IMR-90 (cell line): ENCODE measurements at regions not wholly inside any gene's neighbourhood (a gene's known extent, or its start where the extent isn't known, plus 50 kb on each side); places are given as distances from the start of the nearest gene placed in this dataset.

Experiments
- ATAC-seq: fragments of 200-7000 bp; cut with Tn5 transposase; 2 replicates; pipeline ENCODE4 v1.9.1; 2020; ENCODE audit warnings: low read depth, mild to moderate bottlenecking, moderate library complexity
- BruUV-seq: library from RNA; stranded (reverse); fragments of 400-500 nt; replicated peaks from 2 replicates; lab custom pipeline; 2021; lab: Mats Ljungman, UMichigan
- CTCF ChIA-PET: fragments of 300-600 bp; formaldehyde crosslinking; extraction: SDS; loops from one replicate; lab custom pipeline; 2021; ENCODE audit warnings: antibody characterized with exemption; lab: Yijun Ruan, JAX
- POLR2A ChIA-PET: fragments of 300-600 bp; sonication (Branson Sonifier 250); formaldehyde crosslinking; loops from one replicate; lab custom pipeline; 2022; ENCODE audit warnings: antibody characterized with exemption; ENCODE audit not compliant: unreplicated experiment; lab: Charles Lee
- DNase-seq: peaks from one replicate; pipeline ENCODE4 v3.0.0; 2013
- H2AFZ ChIP-seq: replicated peaks from 2 replicates; pipeline ENCODE3; 2013; ENCODE audit warnings: low read length, mild to moderate bottlenecking; ENCODE audit not compliant: poor library complexity
- H2AK5ac ChIP-seq: 2 replicates; pipeline ENCODE4 v1.6.1; 2013; ENCODE audit warnings: low read depth, low read length, inconsistent platforms
- H2AK9ac ChIP-seq: replicated peaks from 2 replicates; pipeline ENCODE3; 2013; ENCODE audit warnings: mild to moderate bottlenecking, low read depth, low read length, moderate library complexity; ENCODE audit not compliant: poor library complexity
- H2BK120ac ChIP-seq: 2 replicates; pipeline ENCODE4 v1.6.1; 2013; ENCODE audit warnings: low read depth, low read length, inconsistent platforms
- H2BK15ac ChIP-seq: 3 replicates; pipeline ENCODE4 v1.6.1; 2013; ENCODE audit warnings: low read depth, low read length, inconsistent platforms
- H2BK20ac ChIP-seq: 2 replicates; pipeline ENCODE4 v1.6.1; 2013; ENCODE audit warnings: low read depth, mild to moderate bottlenecking, inconsistent platforms, low read length, moderate library complexity
- H2BK5ac ChIP-seq: 2 replicates; pipeline ENCODE4 v1.6.1; 2013; ENCODE audit warnings: mild to moderate bottlenecking, low read depth, low read length, inconsistent platforms; ENCODE audit not compliant: poor library complexity, severe bottlenecking
- H3K14ac ChIP-seq: replicated peaks from 2 replicates; pipeline ENCODE4 v1.6.1; 2013; ENCODE audit warnings: low read depth, low read length, inconsistent platforms
- H3K18ac ChIP-seq: 2 replicates; pipeline ENCODE4 v1.6.1; 2013; ENCODE audit warnings: low read depth, low read length, control low read depth
- H3K23ac ChIP-seq: 2 replicates; pipeline ENCODE4 v1.6.1; 2013; ENCODE audit warnings: low read depth, low read length, inconsistent platforms
- H3K27ac ChIP-seq: 2 replicates; pipeline ENCODE4 v1.5.1; 2013; ENCODE audit warnings: mild to moderate bottlenecking, control low read depth, low read length; ENCODE audit not compliant: insufficient read depth
- H3K27me3 ChIP-seq: 2 replicates; pipeline ENCODE4 v1.6.1; 2013; ENCODE audit warnings: low read length; ENCODE audit not compliant: control insufficient read depth, insufficient read depth
- H3K36me3 ChIP-seq: 2 replicates; pipeline ENCODE4 v1.6.1; 2013; ENCODE audit warnings: low read length, mixed read lengths; ENCODE audit not compliant: control insufficient read depth, insufficient read depth
- H3K4ac ChIP-seq: 2 replicates; pipeline ENCODE4 v1.6.1; 2013; ENCODE audit warnings: low read depth, low read length, inconsistent platforms
- H3K4me1 ChIP-seq: 2 replicates; pipeline ENCODE4 v1.6.1; 2013; ENCODE audit warnings: low read length, mixed read lengths; ENCODE audit not compliant: control insufficient read depth, insufficient read depth
- H3K4me2 ChIP-seq: 2 replicates; pipeline ENCODE4 v1.6.1; 2013; ENCODE audit warnings: low read depth, mild to moderate bottlenecking, control low read depth, low read length, moderate library complexity
- H3K4me3 ChIP-seq: 2 replicates; pipeline ENCODE4 v1.5.1; 2013; ENCODE audit warnings: low read depth, mild to moderate bottlenecking, control low read depth, low read length, moderate library complexity; ENCODE audit not compliant: insufficient read depth
- H3K56ac ChIP-seq: 2 replicates; pipeline ENCODE4 v1.6.1; 2013; ENCODE audit warnings: low read length, inconsistent platforms; ENCODE audit not compliant: insufficient read depth; ENCODE audit errors: extremely low read depth
- H3K79me1 ChIP-seq, 2 experiments: 2 replicates each; pipeline ENCODE4 v1.6.1; 2013; ENCODE audit warnings: low read length in 2 of 2, inconsistent platforms in 1 of 2, low read depth in 1 of 2
- H3K9ac ChIP-seq: 2 replicates; pipeline ENCODE4 v1.6.1; 2013; ENCODE audit warnings: low read depth, low read length, control low read depth
- H3K9me1 ChIP-seq: 2 replicates; pipeline ENCODE4 v1.6.1; 2013; ENCODE audit warnings: low read length, inconsistent platforms; ENCODE audit not compliant: insufficient read depth
- H3K9me3 ChIP-seq: 2 replicates; pipeline ENCODE4 v1.6.1; 2013; ENCODE audit warnings: low read length; ENCODE audit not compliant: control insufficient read depth, insufficient read depth
- H4K20me1 ChIP-seq: 2 replicates; pipeline ENCODE4 v1.6.1; 2013; ENCODE audit warnings: low read length, inconsistent platforms; ENCODE audit not compliant: insufficient read depth
- H4K5ac ChIP-seq: 2 replicates; pipeline ENCODE4 v1.6.1; 2013; ENCODE audit warnings: mild to moderate bottlenecking, low read depth, low read length, control low read depth
- H4K8ac ChIP-seq, 2 experiments: 2 replicates each; pipeline ENCODE4 v1.6.1; 2013; ENCODE audit warnings: low read depth in 2 of 2, low read length in 2 of 2, control low read depth in 1 of 2, inconsistent platforms in 1 of 2
- H4K91ac ChIP-seq: 2 replicates; pipeline ENCODE4 v1.6.1; 2013; ENCODE audit warnings: low read depth, low read length, inconsistent platforms; ENCODE audit not compliant: insufficient read depth
- BHLHE40 ChIP-seq: fragments of 150-350 bp; IDR thresholded peaks from 2 replicates; pipeline ENCODE4 v1.6.1; 2016; ENCODE audit warnings: mild to moderate bottlenecking, low read depth, low read length
- CEBPB ChIP-seq: IDR thresholded peaks from 2 replicates; pipeline ENCODE4 v1.6.1; 2012; ENCODE audit warnings: low read depth, low read length, improper control_type of control experiment
- CHD1 ChIP-seq: IDR thresholded peaks from 2 replicates; pipeline ENCODE4 v1.6.1; 2012; ENCODE audit warnings: low read depth, low read length, improper control_type of control experiment
- MAFK ChIP-seq: IDR thresholded peaks from 2 replicates; pipeline ENCODE4 v1.6.1; 2012; ENCODE audit warnings: low read depth, low read length, improper control_type of control experiment
- MAZ ChIP-seq: IDR thresholded peaks from 2 replicates; pipeline ENCODE4 v1.6.1; 2012; ENCODE audit warnings: low read depth, mild to moderate bottlenecking, low read length, improper control_type of control experiment, moderate library complexity, borderline replicate concordance
- MXI1 ChIP-seq: IDR thresholded peaks from 2 replicates; pipeline ENCODE4 v1.6.1; 2012; ENCODE audit warnings: low read depth, mild to moderate bottlenecking, low read length, moderate library complexity, borderline replicate concordance
- POLR2A ChIP-seq: IDR thresholded peaks from 2 replicates; pipeline ENCODE4 v1.6.1; 2012; ENCODE audit warnings: mild to moderate bottlenecking, low read depth, low read length
- RAD21 ChIP-seq: IDR thresholded peaks from 2 replicates; pipeline ENCODE4 v1.6.1; 2012; ENCODE audit warnings: low read length, improper control_type of control experiment
- RCOR1 ChIP-seq: IDR thresholded peaks from 2 replicates; pipeline ENCODE4 v1.6.1; 2012; ENCODE audit warnings: mild to moderate bottlenecking, low read length, improper control_type of control experiment; ENCODE audit not compliant: insufficient replicate concordance
- RFX5 ChIP-seq: IDR thresholded peaks from 2 replicates; pipeline ENCODE4 v1.8.0; 2012; ENCODE audit warnings: low read depth, mild to moderate bottlenecking, low read length, moderate library complexity
- SMC3 ChIP-seq: fragments of 150-350 bp; IDR thresholded peaks from 2 replicates; pipeline ENCODE4 v1.6.1; 2016; ENCODE audit warnings: low read depth, mild to moderate bottlenecking, antibody characterized with exemption, low read length, moderate library complexity
- WGBS, 2 experiments: methylation state at CpG; one replicate each; pipeline versions ENCODE4 v1.1.5 to v1.1.7; 2013; ENCODE audit warnings: missing lambda C conversion rate in 2 of 2; ENCODE audit not compliant: insufficient read length in 1 of 2; ENCODE audit errors: extremely low coverage in 2 of 2; 5-methylcytosine and 5-hydroxymethylcytosine counted together
- dilution Hi-C: fragments of 300-500 bp; cut with HindIII; formaldehyde crosslinking; loops from one replicate; pipeline ENCODE4 v1.14.3; 2018; ENCODE audit warnings: low sequenced_read_pairs; ENCODE audit not compliant: unreplicated experiment
- in situ Hi-C: fragments of 300-500 bp; cut with MboI; formaldehyde crosslinking; loops from 3 replicates; pipeline ENCODE4 v1.14.3; 2019; ENCODE audit warnings: low sequenced_read_pairs, inconsistent platforms, mixed read lengths
- intact Hi-C: fragments of 100-400 bp; cut with micrococcal nuclease; formaldehyde crosslinking; loops from 2 replicates; pipeline ENCODE4 v1.10.0; 2022
- TF ChIP-seq, protein P1 (sequence below): fragments of 150-350 bp; IDR thresholded peaks from 2 replicates; pipeline ENCODE4 v1.6.1; 2016; ENCODE audit warnings: low read depth, mild to moderate bottlenecking, low read length, moderate library complexity, borderline replicate concordance
- TF ChIP-seq, protein P2 (sequence below): conservative IDR thresholded peaks from 2 replicates; pipeline ENCODE4 v1.5.1; 2012; ENCODE audit warnings: mild to moderate bottlenecking, low read depth, low read length, improper control_type of control experiment
- TF ChIP-seq, protein P3 (sequence below): fragments of 150-350 bp; IDR thresholded peaks from 2 replicates; pipeline ENCODE4 v1.6.1; 2017; ENCODE audit warnings: mild to moderate bottlenecking, antibody characterized with exemption, low read length, low read depth

DNA sequence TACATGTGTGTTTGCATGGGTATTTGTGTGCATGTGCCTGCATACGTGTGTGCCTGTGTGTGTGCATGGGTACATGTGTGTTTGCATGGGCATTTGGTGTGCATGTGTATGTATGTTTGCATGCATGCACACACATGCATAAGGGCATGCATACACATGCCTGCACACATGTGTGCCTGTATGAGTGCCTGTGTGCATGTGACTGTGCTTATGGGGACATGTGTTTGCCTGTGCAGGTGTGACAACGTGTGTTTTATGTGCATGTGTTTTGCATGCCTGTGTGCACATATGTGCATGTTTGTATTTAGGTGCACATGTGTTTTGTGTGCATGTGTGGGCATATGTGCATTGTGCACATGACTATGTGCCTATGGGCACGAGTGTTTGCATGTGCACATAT is 165.7 kb downstream of the ERMARD start:
- Histone ChIP-seq H3K79me1 (no peaks in the 10 kb centered on the region), H2BK5ac (no peak overlapping the region), H2BK120ac (no peak overlapping the region), H4K8ac (no peak overlapping the region), H2BK15ac (no peak overlapping the region), H3K27ac (no peak overlapping the region), H3K9ac (no peak overlapping the region), H3K14ac (no peak overlapping the region), H4K5ac (no peak overlapping the region), H2AK9ac (no peak overlapping the region), H2AFZ (no peak overlapping the region), H3K23ac (no peak overlapping the region), H4K91ac (no peak overlapping the region), H2AK5ac (no peak overlapping the region), H3K9me3 (peaks cover 53% of the 10 kb centered on the region), H3K27me3 (no peaks in the 10 kb centered on the region), H3K56ac (no peak overlapping the region), H3K9me1 (no peaks in the 10 kb centered on the region), H4K20me1 (no peaks in the 10 kb centered on the region), H3K4me1 (no peaks in the 10 kb centered on the region), H3K4me3 (no peak overlapping the region), H3K18ac (no peak overlapping the region), H3K36me3 (no peaks in the 10 kb centered on the region), H2BK20ac (no peak overlapping the region), H3K4me2 (no peak overlapping the region), H3K4ac (no peak overlapping the region)
- BruUV-seq: no TSS peak
- no peak for ATAC-seq
- intact Hi-C loops: no loop called here
- ChIA-PET POLR2A (no interaction called here), CTCF (no interaction called here)
- dilution Hi-C loops: no loop called here
- in situ Hi-C loops: no loop called here
- WGBS, 2 experiments: 56% methylated on average over 3 of the region's 3 CpGs; no CpG with 5 or more reads in 1 of the 2 experiments
- TF ChIP-seq MXI1: no peak
- no peak for TF ChIP-seq SMC3
- TF ChIP-seq, protein P1, sequence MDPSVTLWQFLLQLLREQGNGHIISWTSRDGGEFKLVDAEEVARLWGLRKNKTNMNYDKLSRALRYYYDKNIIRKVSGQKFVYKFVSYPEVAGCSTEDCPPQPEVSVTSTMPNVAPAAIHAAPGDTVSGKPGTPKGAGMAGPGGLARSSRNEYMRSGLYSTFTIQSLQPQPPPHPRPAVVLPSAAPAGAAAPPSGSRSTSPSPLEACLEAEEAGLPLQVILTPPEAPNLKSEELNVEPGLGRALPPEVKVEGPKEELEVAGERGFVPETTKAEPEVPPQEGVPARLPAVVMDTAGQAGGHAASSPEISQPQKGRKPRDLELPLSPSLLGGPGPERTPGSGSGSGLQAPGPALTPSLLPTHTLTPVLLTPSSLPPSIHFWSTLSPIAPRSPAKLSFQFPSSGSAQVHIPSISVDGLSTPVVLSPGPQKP: no peak
- TF ChIP-seq RFX5: no peak
- no peak for TF ChIP-seq POLR2A
- no peak for TF ChIP-seq CEBPB
- no peak for TF ChIP-seq RAD21
- TF ChIP-seq RCOR1: no peak
- no peak for TF ChIP-seq MAFK
- TF ChIP-seq BHLHE40: no peak
- TF ChIP-seq, protein P2, sequence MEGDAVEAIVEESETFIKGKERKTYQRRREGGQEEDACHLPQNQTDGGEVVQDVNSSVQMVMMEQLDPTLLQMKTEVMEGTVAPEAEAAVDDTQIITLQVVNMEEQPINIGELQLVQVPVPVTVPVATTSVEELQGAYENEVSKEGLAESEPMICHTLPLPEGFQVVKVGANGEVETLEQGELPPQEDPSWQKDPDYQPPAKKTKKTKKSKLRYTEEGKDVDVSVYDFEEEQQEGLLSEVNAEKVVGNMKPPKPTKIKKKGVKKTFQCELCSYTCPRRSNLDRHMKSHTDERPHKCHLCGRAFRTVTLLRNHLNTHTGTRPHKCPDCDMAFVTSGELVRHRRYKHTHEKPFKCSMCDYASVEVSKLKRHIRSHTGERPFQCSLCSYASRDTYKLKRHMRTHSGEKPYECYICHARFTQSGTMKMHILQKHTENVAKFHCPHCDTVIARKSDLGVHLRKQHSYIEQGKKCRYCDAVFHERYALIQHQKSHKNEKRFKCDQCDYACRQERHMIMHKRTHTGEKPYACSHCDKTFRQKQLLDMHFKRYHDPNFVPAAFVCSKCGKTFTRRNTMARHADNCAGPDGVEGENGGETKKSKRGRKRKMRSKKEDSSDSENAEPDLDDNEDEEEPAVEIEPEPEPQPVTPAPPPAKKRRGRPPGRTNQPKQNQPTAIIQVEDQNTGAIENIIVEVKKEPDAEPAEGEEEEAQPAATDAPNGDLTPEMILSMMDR: no peak
- TF ChIP-seq CHD1: no peak
- no peak for TF ChIP-seq MAZ
- TF ChIP-seq, protein P3, sequence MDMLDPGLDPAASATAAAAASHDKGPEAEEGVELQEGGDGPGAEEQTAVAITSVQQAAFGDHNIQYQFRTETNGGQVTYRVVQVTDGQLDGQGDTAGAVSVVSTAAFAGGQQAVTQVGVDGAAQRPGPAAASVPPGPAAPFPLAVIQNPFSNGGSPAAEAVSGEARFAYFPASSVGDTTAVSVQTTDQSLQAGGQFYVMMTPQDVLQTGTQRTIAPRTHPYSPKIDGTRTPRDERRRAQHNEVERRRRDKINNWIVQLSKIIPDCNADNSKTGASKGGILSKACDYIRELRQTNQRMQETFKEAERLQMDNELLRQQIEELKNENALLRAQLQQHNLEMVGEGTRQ: no peak
- DNase-seq: no peak
